Spleen (tissue), 7 donors: ENCODE measurements at regions not wholly inside any gene's neighbourhood (a gene's known extent, or its start where the extent isn't known, plus 50 kb on each side); places are given as distances from the start of the nearest gene placed in this dataset.

Experiments
- POLR2A ChIP-seq, 3 donors: fragments of 450-650 bp; IDR thresholded peaks; one replicate each; pipeline ENCODE4 v1.5.1; 2017; ENCODE audit warnings: antibody characterized with exemption in 3 of 3, mild to moderate bottlenecking in 1 of 3
- TF ChIP-seq, protein P1 (sequence below), 11 experiments: fragments of 200-600 bp in 7 of 11; fragments of 450-650 bp in 4 of 11; sonication (generic) in 4 of 11; IDR thresholded peaks in 8 of 11; conservative IDR thresholded peaks in 3 of 11; 1 replicate in 7 of 11; 2 replicates in 4 of 11; pipeline versions ENCODE4 v1.4.0 to v1.8.0; 2016 to 2021; ENCODE audit warnings: antibody characterized with exemption in 11 of 11, inconsistent platforms in 4 of 11, mild to moderate bottlenecking in 1 of 11
- donor health status: DM: no; HTN: no; CAD: no; lungs with moderate emphysema.
- donor health status: DM: no; HTN: no; CAD: no.
- donor health status: DM: no; HTN: no; CAD: no.

DNA sequence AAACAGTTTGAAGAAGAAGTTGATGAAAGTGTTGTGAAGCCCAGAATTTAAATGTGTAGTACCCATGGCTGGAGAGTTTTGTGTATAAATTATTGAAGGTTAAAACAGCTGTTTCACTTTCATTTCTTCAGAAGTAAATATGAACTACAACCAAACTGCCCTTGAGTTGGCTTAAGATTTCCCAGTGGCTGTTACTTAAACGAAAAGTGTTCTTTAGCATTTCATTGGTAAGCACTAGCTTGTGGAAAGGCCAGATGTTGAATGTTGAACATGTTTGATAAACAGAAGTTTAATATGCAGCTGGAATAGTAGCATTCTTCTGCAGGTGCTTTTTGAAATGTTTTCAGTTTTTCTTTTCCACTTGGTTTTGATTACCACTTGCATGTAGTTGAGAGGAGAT, 83.2 kb upstream of the TNRC6B start:
- no peak for TF ChIP-seq POLR2A (IDR thresholded peaks at IDR 0.05)
- TF ChIP-seq, protein P1, sequence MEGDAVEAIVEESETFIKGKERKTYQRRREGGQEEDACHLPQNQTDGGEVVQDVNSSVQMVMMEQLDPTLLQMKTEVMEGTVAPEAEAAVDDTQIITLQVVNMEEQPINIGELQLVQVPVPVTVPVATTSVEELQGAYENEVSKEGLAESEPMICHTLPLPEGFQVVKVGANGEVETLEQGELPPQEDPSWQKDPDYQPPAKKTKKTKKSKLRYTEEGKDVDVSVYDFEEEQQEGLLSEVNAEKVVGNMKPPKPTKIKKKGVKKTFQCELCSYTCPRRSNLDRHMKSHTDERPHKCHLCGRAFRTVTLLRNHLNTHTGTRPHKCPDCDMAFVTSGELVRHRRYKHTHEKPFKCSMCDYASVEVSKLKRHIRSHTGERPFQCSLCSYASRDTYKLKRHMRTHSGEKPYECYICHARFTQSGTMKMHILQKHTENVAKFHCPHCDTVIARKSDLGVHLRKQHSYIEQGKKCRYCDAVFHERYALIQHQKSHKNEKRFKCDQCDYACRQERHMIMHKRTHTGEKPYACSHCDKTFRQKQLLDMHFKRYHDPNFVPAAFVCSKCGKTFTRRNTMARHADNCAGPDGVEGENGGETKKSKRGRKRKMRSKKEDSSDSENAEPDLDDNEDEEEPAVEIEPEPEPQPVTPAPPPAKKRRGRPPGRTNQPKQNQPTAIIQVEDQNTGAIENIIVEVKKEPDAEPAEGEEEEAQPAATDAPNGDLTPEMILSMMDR (IDR thresholded peaks at IDR 0.05 in 8 of 11, conservative IDR thresholded peaks at IDR 0.05 in 3 of 11): no peak
